Activated CD8-positive, alpha-beta memory T cell treated with anti-CD3 and anti-CD28 coated beads for 1 hour (primary cell): ENCODE measurements at regions not wholly inside any gene's neighbourhood (a gene's known extent, or its start where the extent isn't known, plus 50 kb on each side); places are given as distances from the start of the nearest gene placed in this dataset.

Source experiments
- DNase-seq, 2 donors: peaks; one replicate each; pipeline ENCODE4 v3.0.0-alpha.2; 2020; ENCODE audit warnings: low read depth in 1 of 2; ENCODE audit errors: extremely low read depth in 1 of 2

- DNase-seq: no peak
These were observed 64.9 kb upstream of the RBMS3 start for GRCh38 chr3:29215948-29216347.

DNA sequence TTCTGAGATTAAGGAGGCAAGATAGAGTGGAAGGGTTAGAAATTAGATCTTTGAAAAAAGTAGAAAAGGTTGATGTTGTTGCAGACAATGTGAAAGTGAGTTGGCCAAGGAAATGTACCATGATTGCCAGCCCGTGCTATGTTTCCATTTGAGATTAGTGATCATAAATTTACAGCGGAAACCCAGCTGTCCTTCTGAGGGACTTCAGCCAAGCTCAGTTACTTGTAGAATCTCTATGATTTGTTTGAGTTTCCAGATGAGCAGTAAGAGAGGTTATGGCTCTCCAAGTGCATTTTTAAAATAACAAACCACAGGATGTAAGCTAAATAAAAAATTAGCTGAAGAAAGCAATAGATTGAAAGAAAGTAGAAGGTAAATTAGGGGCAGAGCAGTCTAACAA, 54.2 kb upstream of the RBMS3 start:
- DNase-seq: no peak

GRCh38 chr3:29227307-29227706, 53.6 kb upstream of the RBMS3 start:
- no peak for DNase-seq
